Cardiac fibroblast (primary cell): ENCODE measurements at regions not wholly inside any gene's neighbourhood (a gene's known extent, or its start where the extent isn't known, plus 50 kb on each side); places are given as distances from the start of the nearest gene placed in this dataset.

ENCODE experiments used
- DNase-seq, 2 donors: peaks; one replicate each; pipeline versions ENCODE4 v3.0.0 to v3.0.0-alpha.2; 2010; ENCODE audit warnings: low read depth in 2 of 2
- H3K4me3 ChIP-seq, 2 donors: replicated peaks in 1 of 2; 1 replicate in 1 of 2; 2 replicates in 1 of 2; pipeline ENCODE4 v1.5.1; 2011; ENCODE audit warnings: low read depth in 2 of 2, low read length in 2 of 2, mild to moderate bottlenecking in 2 of 2, moderate library complexity in 1 of 2
- TF ChIP-seq, protein P1 (sequence below): IDR thresholded peaks from one replicate; pipeline ENCODE4 v1.5.1; 2011; ENCODE audit warnings: low read depth, mild to moderate bottlenecking, low read length, inconsistent platforms

DNA sequence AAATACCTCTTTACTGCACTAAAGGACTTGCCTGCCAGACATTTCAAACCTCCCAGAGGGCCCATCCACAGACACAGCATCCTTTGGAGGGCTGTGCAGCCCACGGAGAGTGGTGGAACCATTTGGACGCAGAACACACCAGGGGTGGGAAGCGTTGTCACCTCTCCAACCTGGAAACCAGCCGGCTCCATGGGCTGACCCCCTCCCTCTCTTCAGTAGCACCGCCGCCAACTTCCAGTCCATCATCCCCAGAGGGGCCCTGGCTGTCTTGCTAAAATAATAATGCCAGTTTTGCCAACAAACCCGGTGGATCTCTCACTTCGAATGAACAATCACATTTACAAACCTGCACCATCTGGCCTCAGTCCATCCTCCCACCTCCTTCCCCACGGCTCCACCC lies 203.9 kb downstream of the FBXO15 start:
- TF ChIP-seq, protein P1, sequence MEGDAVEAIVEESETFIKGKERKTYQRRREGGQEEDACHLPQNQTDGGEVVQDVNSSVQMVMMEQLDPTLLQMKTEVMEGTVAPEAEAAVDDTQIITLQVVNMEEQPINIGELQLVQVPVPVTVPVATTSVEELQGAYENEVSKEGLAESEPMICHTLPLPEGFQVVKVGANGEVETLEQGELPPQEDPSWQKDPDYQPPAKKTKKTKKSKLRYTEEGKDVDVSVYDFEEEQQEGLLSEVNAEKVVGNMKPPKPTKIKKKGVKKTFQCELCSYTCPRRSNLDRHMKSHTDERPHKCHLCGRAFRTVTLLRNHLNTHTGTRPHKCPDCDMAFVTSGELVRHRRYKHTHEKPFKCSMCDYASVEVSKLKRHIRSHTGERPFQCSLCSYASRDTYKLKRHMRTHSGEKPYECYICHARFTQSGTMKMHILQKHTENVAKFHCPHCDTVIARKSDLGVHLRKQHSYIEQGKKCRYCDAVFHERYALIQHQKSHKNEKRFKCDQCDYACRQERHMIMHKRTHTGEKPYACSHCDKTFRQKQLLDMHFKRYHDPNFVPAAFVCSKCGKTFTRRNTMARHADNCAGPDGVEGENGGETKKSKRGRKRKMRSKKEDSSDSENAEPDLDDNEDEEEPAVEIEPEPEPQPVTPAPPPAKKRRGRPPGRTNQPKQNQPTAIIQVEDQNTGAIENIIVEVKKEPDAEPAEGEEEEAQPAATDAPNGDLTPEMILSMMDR: no peak
- no peak for DNase-seq
- no peak overlapping the region for H3K4me3 ChIP-seq

DNA sequence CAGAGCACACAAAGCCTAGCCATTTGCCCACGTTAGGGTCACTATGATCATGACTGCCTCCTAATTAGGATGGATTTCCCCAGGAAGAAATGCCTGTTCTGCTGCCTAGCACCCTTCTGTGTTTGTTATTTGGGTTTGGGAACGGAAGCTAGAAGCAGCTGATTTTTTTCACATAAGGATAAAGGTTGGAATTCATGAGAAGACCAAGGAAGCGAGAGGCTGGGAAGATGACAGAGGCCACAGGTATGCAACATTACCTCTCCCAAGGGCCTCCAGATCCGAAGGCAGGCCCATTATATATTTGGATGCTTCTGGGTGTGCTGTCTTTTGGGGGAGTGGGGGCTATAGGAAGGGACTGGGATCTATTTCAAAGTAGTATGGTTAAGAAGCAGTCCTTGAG lies 204.7 kb downstream of the FBXO15 start:
- TF ChIP-seq, protein P1: no peak
- H3K4me3 ChIP-seq: no peak overlapping the region
- DNase-seq: no peak

DNA sequence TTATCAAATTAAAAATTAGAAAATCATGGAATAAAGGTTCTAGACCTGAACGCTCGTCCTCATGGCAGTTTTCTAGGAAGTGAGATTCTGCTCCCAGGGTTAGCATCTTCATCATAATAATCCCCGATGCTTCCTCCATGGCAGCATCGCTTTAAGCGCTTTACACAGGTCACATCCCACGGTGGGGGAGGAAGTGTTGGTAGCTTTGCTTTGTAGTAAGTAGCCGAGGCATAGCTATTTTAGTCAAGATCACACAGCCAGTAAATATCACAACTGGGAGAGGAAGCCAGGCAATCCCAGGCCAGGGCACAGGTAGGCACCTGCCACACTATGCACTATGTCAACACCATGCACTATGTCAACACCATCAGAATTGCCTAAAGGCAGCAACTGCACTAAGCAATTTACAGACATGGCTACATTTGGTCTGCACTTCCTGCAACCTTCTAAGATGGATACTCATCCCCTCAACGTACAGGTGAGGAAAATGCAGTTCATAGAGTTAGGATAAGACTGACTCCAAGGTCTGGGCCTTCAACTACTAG lies 205.5 kb downstream of the FBXO15 start:
- no peak overlapping the region for H3K4me3 ChIP-seq
- no peak for DNase-seq
- TF ChIP-seq, protein P1: no peak

DNA sequence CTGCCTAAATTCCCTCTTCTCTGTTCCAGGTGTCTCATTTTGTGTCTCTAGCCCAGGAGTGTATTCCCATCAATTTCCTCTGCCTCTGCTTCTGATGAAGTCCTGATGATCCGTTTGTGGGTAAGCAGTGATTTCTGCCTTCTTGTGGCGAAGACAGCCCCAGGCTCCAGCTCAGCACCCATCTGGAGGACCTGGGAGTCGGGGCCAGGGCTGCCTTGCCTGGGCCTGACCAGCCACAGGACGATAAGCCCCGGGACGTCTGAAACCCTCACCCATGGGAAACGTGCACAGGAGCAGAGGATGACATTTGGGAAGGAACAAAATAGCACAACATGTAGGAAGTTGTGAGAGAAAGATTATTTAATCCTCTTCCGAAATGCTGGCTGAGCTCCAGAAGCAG lies 206.9 kb downstream of the FBXO15 start:
- no peak overlapping the region for H3K4me3 ChIP-seq
- TF ChIP-seq, protein P1: no peak
- DNase-seq: no peak

DNA sequence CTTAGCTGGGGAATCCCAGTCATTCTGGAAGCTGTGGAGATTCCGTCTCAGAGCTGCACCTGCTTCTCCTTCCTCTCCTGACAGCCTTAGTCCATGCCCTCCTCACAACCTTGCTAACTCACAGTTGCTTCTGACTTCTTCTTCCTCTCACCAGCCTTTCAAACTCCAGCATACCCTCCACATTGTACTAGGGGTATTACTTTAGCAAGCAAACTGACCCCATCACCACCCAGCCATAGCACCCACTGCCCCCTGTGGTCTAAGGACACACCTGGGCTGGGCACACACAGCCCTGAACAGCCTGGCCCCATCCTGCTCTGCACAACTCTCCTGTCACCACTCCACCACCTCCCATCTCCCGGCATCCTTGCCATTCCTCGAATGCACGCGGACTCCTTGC lies 208.2 kb downstream of the FBXO15 start:
- no peak overlapping the region for H3K4me3 ChIP-seq
- TF ChIP-seq, protein P1: no peak
- DNase-seq: no peak

DNA sequence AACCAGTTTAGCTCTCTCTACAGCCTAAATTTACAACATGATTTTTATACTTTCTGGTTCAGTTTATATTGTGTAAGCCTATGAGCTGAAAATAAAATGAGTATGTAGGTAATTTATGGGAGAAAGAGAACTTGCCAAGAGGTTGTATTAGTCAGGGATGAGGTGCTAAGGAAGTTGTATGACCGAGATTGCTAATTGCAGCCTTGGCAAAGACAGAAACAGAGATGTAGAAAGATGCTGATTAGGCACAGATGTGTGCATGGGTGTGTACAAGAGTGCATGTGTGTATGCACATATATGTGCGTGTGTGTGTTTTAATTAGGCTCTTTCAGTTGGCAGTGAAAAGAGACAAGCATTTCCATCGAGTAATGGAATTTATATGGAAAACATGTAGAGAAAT lies 213.9 kb downstream of the FBXO15 start:
- H3K4me3 ChIP-seq: no peak overlapping the region
- DNase-seq: no peak
- TF ChIP-seq, protein P1: no peak

DNA sequence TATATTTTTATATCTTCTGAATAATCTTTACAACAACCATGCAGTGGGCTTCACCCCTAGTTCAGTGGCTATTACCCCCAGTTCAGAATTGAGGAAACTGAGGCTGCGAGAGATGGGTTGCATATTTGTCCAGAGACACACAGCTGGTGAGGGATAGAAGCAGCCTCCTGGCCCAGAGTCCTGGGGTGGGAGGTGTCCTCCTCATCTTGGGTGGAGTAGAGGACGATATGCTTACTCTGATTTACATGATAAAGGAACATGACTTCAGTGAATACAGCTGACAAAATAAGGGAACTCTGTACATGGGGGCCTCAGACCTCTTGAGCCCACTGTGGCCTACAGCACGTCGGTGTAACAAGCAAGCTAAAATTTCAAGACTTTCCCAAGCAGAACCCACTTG lies 214.7 kb downstream of the FBXO15 start:
- TF ChIP-seq, protein P1: no peak
- DNase-seq: no peak
- H3K4me3 ChIP-seq: no peak overlapping the region
